ENCODE measurements at regions not wholly inside any gene's neighbourhood (a gene's known extent, or its start where the extent isn't known, plus 50 kb on each side); places are given as distances from the start of the nearest gene placed in this dataset.

DNA sequence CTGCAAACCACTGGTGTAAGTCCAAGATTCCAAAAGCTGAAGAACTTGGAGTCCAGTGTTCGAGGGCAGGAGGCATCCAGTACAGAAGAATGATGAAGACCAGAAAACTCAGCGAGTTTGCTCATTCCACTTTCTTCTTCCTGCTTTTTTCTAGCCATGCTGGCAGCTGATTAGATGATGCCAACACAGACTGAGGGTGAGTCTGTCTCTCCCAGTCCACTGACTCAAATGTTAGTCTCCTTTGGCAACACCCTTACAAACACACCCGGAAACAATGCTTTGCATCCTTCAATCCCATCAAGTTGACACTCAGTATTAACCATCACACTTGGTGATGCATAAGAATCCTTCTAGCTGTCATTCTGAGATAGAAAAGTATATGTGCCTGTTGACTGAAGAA lies 1504.6 kb downstream of the EFNB2 start:
- intact Hi-C loops (cut with micrococcal nuclease), result no loop called here

GRCh38 chr13:105019073-105019472 lies 1516.4 kb downstream of the EFNB2 start:
- intact Hi-C loops (cut with micrococcal nuclease), result no loop called here

DNA sequence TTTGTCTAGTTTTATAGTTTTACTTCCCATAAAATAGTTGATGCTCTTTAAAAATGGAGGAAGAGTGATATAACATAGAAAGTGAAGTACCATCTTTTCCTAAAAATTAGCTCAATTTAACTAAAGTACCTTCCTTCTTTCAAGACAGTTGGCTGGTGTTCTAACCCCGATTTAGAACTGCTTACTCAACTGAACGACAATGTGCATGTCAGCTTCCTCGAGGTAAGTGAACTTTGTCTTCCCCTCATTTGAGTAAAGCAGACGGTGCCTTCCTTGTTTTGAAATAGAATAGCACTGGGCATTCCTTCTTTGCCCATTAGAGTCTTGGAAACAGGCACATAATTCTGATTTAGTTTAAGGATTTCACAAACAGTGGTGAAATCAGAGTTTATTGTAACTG lies 1519.2 kb downstream of the EFNB2 start:
- intact Hi-C loops (cut with micrococcal nuclease), result no loop called here

GRCh38 chr13:105008604-105009003 lies 1526.9 kb downstream of the EFNB2 start:
- intact Hi-C loops (cut with micrococcal nuclease), result no loop called here

- intact Hi-C loops (cut with micrococcal nuclease), result no loop called here
Measured at GRCh38 chr13:105007166-105007808, 1528.2 kb downstream of the EFNB2 start.

GRCh38 chr13:104996022-104996421 lies 1539.4 kb downstream of the EFNB2 start:
- intact Hi-C loops (cut with micrococcal nuclease), result no loop called here

GRCh38 chr13:104993708-104994107 lies 1541.8 kb downstream of the EFNB2 start:
- intact Hi-C loops (cut with micrococcal nuclease), result no loop called here

DNA sequence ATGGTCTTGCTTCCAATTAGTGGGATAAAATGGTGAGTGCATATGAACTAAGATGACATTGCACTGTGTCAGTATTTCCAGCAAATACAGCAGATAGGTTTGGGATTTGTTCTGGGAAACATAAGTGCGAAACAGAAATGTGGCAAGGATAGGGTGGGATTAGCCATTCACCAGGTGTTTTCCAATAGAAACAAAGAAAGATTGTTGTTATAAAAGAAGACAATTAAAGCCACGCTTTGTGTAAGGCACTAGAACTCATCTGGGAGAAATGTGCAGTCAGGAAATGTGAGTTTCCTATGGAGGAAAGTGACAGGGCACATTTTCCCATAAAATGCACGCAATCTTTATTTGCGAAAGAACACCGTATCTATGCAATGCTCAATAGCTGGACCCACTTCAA lies 1547.8 kb downstream of the EFNB2 start:
- intact Hi-C loops (cut with micrococcal nuclease), result no loop called here

GRCh38 chr13:104984296-104984818 lies 1551.1 kb downstream of the EFNB2 start:
- intact Hi-C loops (cut with micrococcal nuclease), result no loop called here

DNA sequence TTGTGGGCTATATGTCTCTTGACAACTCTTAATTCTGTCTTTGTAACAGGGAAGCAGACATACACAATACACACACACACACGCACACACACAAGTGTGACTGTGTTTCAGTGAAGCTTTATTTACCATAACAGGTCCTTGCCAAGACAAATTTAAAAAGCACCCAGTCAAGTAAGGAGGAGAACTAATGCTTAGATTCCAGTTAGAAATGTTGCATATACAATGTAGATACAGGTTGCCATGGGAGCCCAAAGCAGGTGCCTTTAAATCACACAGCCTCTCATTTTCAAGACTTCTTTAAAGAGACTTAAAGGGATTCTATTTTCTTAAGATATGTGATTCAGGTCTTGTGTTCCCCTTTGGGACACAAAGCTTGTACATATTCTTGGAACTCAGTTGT lies 1551.9 kb downstream of the EFNB2 start:
- intact Hi-C loops (cut with micrococcal nuclease), result no loop called here

- intact Hi-C loops (cut with micrococcal nuclease), result no loop called here
Measured at GRCh38 chr13:104980586-104980985, 1554.9 kb downstream of the EFNB2 start.

GRCh38 chr13:104979281-104980030 lies 1556.0 kb downstream of the EFNB2 start:
- intact Hi-C loops (cut with micrococcal nuclease), result no loop called here

DNA sequence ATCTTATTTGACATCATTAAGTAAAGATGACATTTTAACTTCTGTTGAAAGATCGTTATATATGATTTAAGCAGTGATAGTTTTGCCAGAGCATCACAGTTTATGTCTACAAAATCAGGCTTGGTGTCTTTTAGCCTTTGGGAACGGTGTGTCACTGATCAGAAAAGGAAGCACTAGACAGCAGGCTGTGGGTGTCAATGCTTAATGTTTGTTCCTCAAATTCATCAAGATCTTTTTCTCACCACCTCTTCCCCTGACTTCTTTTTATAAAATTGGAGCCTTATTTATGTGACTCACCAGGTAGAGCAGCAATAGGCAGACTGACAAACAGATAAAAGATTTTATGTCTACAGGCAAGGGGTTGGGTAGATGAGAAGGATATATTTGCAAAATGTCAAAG lies 1558.5 kb downstream of the EFNB2 start:
- intact Hi-C loops (cut with micrococcal nuclease), result no loop called here

- intact Hi-C loops (cut with micrococcal nuclease), result no loop called here
Measured at GRCh38 chr13:104975272-104975671, 1560.2 kb downstream of the EFNB2 start.

DNA sequence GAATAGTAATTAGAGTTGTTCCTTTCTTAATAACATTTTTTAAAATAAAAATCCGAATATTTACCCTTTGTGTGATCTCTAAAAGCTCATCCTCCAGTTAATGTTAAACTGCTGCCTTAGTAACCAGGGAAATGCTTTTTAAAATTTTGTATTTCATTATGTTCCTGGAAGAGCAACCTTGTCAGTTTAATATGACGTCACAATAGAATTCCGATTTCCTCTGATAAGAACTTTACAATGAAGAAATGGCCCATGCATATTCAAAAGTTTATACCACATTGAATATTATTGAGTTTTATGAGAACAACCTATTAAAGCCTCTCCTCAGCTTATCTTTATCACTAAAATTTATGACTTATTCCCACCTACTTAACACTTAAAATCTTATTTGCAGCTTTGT lies 1566.6 kb downstream of the EFNB2 start:
- intact Hi-C loops (cut with micrococcal nuclease), result no loop called here

DNA sequence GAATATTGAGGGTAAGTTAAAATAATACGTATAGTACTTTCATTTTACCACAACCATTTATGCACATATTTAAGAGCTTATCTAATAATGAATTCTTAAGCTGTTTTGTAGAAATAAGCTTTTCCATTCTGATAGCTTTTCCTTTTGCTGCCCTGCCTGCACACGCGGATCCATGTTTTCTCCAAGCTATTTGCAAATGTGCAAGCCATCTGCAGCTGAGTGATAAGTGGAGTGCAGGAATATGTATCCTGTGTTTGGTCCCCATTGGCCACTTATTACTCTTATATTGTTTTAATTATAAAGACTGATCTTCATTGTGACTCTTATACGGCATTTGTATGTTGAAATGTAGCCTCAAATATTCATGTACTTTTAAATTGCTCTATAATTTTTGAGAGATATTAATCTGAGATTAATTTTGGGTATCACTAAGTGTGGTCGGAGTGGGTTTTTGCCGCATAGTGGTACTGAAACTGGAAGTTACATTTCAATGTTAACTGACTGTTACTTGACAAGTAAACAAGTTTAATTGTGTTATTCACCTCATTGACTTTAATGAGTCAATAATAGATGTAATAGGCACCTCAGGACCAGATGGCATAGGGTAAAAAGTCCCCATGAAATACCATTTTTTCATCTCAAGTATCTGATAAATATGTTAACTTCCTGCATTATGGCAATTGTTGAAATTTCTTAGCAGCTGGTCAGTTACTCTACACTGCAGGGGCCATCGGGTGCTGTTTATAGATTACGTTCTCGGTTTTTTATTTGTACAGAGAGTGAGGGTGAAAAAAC lies 1567.4 kb downstream of the EFNB2 start:
- intact Hi-C loops (cut with micrococcal nuclease), result no loop called here

- intact Hi-C loops (cut with micrococcal nuclease), result no loop called here
Measured at GRCh38 chr13:104967376-104967775, 1568.1 kb downstream of the EFNB2 start.

GRCh38 chr13:104962411-104962810 lies 1573.1 kb downstream of the EFNB2 start:
- intact Hi-C loops (cut with micrococcal nuclease), result no loop called here

DNA sequence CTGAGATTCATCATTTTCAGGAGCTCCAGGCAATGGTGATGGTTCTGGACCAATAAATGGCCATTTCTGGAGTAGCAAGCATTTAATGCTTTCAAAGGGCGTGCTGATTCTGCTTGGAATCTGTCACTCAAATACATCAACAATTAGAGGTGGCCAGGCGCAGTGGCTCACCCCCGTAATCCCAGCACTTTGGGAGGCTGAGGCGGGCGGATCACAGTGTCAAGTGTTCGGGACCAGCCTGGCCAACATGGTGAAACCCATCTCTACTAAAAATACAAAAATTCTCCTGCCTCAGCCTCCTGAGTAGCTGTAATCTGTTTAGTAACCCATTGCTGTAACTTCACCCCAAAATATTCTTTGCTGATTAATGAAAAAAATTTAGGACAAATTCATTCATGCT lies 1574.2 kb downstream of the EFNB2 start:
- intact Hi-C loops (cut with micrococcal nuclease), result no loop called here

DNA sequence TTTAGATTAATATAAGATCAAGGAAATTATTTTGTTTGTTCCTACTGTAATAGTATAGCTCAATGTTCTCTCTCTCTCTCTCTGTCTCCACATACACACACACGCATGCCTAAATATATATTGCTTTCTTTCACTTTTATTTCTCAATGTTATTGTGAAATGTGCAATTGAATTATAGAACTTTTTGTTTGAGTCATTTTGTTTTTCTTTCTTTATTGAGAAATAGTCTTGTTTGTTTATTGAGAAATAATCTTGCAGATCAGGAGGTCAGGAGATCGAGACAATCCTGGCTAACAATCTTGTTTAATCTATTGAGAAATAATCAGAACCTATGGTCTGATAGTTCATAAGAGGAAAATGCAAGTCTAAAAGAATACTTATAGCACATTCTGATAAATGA lies 1581.3 kb downstream of the EFNB2 start:
- intact Hi-C loops (cut with micrococcal nuclease), result no loop called here

- intact Hi-C loops (cut with micrococcal nuclease), result no loop called here
Measured at GRCh38 chr13:104953588-104953987, 1581.9 kb downstream of the EFNB2 start.

Measured in T-helper 1 cell treated with Interleukin-12 subunit alpha and Interleukin-12 subunit beta and Interleukin-4 antibody, amounts not matched to agents 30 ng/mL and 1 ng/mL, for 36 hours (primary cell).